HG03196 (cell line): ENCODE measurements at regions not wholly inside any gene's neighbourhood (a gene's known extent, or its start where the extent isn't known, plus 50 kb on each side); places are given as distances from the start of the nearest gene placed in this dataset.

Source experiments
- ATAC-seq: cut with Tn5 transposase; IDR thresholded peaks from one replicate; pipeline ENCODE4 v1.9.1; 2021; ENCODE audit not compliant: unreplicated experiment

GRCh38 chr2:128984081-128984480, 665.4 kb upstream of the HS6ST1 start:
- no peak for ATAC-seq

GRCh38 chr2:128984855-128985254, 666.2 kb upstream of the HS6ST1 start:
- ATAC-seq, result no peak

GRCh38 chr2:128986026-128986715, 667.5 kb upstream of the HS6ST1 start:
- ATAC-seq, result no peak

GRCh38 chr2:128986867-128987268, 668.2 kb upstream of the HS6ST1 start:
- no peak for ATAC-seq

- ATAC-seq, result no peak
Observed at GRCh38 chr2:128988326-128988725, 669.7 kb upstream of the HS6ST1 start.

- no peak for ATAC-seq
Observed at GRCh38 chr2:128988967-128989366, 670.3 kb upstream of the HS6ST1 start.

- no peak for ATAC-seq
Observed at GRCh38 chr2:128995086-128995485, 676.4 kb upstream of the HS6ST1 start.

- ATAC-seq, result no peak
Observed at GRCh38 chr2:128996078-128996477, 677.4 kb upstream of the HS6ST1 start.

- ATAC-seq, result no peak
Observed at GRCh38 chr2:128997166-128997866, 678.6 kb upstream of the HS6ST1 start.

- no peak for ATAC-seq
Observed at GRCh38 chr2:129001926-129002325, 683.3 kb upstream of the HS6ST1 start.

- no peak for ATAC-seq
Observed at GRCh38 chr2:129002751-129003150, 684.1 kb upstream of the HS6ST1 start.

- ATAC-seq, result no peak
Observed at GRCh38 chr2:129004485-129004884, 685.8 kb upstream of the HS6ST1 start.

- no peak for ATAC-seq
Observed at GRCh38 chr2:129004940-129005490, 686.3 kb upstream of the HS6ST1 start.

- no peak for ATAC-seq
Observed at GRCh38 chr2:129006135-129006886, 687.6 kb upstream of the HS6ST1 start.

- ATAC-seq, result no peak
Observed at GRCh38 chr2:129006901-129007300, 688.2 kb upstream of the HS6ST1 start.

GRCh38 chr2:129008055-129008880, 689.6 kb upstream of the HS6ST1 start:
- ATAC-seq, result no peak

GRCh38 chr2:129008881-129009554, 690.4 kb upstream of the HS6ST1 start:
- no peak for ATAC-seq

GRCh38 chr2:129009555-129010146, 691.0 kb upstream of the HS6ST1 start:
- no peak for ATAC-seq

- ATAC-seq, result no peak
Observed at GRCh38 chr2:129010262-129010661, 691.6 kb upstream of the HS6ST1 start.
